Psoas muscle (tissue), 7 donors: ENCODE measurements at regions not wholly inside any gene's neighbourhood (a gene's known extent, or its start where the extent isn't known, plus 50 kb on each side); places are given as distances from the start of the nearest gene placed in this dataset.
"Not testable (repeated sequence)": the region's sequence is repeated elsewhere in the genome, so short reads cannot be mapped to it uniquely, and the experiment has no call there.

Experiments
- ATAC-seq, 4 donors: fragments of 200-7000 bp; cut with Tn5 transposase; one replicate each; pipeline ENCODE4 v1.9.1; 2020; ENCODE audit warnings: moderate library complexity in 3 of 4, mild to moderate bottlenecking in 2 of 4
- DNase-seq, 2 donors: peaks; one replicate each; pipeline ENCODE4 v3.0.0-alpha.2; 2020
- H3K27ac ChIP-seq: fragments of 200-600 bp; one replicate; pipeline ENCODE4 v1.8.0; 2022
- H3K27me3 ChIP-seq, 3 donors: fragments of 200-600 bp in 1 of 3; one replicate each; pipeline versions ENCODE4 v1.6.1 to v1.8.0; 2013 to 2022; ENCODE audit warnings: low read length in 2 of 3, mild to moderate bottlenecking in 2 of 3, moderate library complexity in 1 of 3; ENCODE audit not compliant: insufficient read depth in 3 of 3
- H3K36me3 ChIP-seq, 2 donors: fragments of 200-600 bp in 1 of 2; one replicate each; pipeline versions ENCODE4 v1.6.1 to v1.8.0; 2013 to 2022; ENCODE audit warnings: low read depth in 1 of 2, mild to moderate bottlenecking in 1 of 2, moderate library complexity in 1 of 2; ENCODE audit not compliant: insufficient read depth in 1 of 2
- H3K4me1 ChIP-seq: fragments of 200-600 bp; one replicate; pipeline ENCODE4 v1.8.0; 2022
- H3K4me3 ChIP-seq: fragments of 200-600 bp; one replicate; pipeline ENCODE4 v1.8.0; 2022; ENCODE audit warnings: mild to moderate bottlenecking
- H3K9me3 ChIP-seq: fragments of 200-600 bp; one replicate; pipeline ENCODE4 v1.8.0; 2022
- WGBS, 3 donors: extraction: QIAGEN DNeasy Blood & Tissue Kit; methylation state at CpG; one replicate each; pipeline versions ENCODE4 v1.1.6 to v1.1.7; 2013; 5-methylcytosine and 5-hydroxymethylcytosine counted together
- intact Hi-C, 2 donors: fragments of 100-400 bp; cut with DNase I; formaldehyde crosslinking; loops; one replicate each; pipeline versions ENCODE4 v1.11.0 to v1.14.2; 2022
- TF ChIP-seq, protein P1 (sequence below): fragments of 200-600 bp; IDR thresholded peaks from one replicate; pipeline ENCODE4 v1.8.0; 2022; ENCODE audit warnings: antibody characterized with exemption
- donor health status: healthy with polysubstance abuse.
- donor health status: DM: no; HTN: no; CAD: no; lungs with moderate emphysema.
- donor health status: Bipolar disorder and iron deficiency.
- donor health status: healthy.
- donor health status: DM: yes; HTN: yes; CAD: no.
- donor health status: DM: no; HTN: no; CAD: no.
- donor health status: DM: yes; HTN: yes; CAD: no.

- no peaks in the 10 kb centered on the region for H3K36me3 ChIP-seq
- 9 to 25% (median 20%) methylated on average over 5 of the region's 5 CpGs for WGBS, 3 donors
- peaks cover 0 to 23% (median 8%) of the 10 kb centered on the region in 3 donors for H3K27me3 ChIP-seq
- H3K4me3 ChIP-seq: no peak overlapping the region
- H3K27ac ChIP-seq: no peak overlapping the region
- no peak for DNase-seq
- ATAC-seq: no peak
- H3K9me3 ChIP-seq: no peaks in the 10 kb centered on the region
- H3K4me1 ChIP-seq: no peaks in the 10 kb centered on the region
- intact Hi-C loops: no loop called here
- TF ChIP-seq, protein P1, sequence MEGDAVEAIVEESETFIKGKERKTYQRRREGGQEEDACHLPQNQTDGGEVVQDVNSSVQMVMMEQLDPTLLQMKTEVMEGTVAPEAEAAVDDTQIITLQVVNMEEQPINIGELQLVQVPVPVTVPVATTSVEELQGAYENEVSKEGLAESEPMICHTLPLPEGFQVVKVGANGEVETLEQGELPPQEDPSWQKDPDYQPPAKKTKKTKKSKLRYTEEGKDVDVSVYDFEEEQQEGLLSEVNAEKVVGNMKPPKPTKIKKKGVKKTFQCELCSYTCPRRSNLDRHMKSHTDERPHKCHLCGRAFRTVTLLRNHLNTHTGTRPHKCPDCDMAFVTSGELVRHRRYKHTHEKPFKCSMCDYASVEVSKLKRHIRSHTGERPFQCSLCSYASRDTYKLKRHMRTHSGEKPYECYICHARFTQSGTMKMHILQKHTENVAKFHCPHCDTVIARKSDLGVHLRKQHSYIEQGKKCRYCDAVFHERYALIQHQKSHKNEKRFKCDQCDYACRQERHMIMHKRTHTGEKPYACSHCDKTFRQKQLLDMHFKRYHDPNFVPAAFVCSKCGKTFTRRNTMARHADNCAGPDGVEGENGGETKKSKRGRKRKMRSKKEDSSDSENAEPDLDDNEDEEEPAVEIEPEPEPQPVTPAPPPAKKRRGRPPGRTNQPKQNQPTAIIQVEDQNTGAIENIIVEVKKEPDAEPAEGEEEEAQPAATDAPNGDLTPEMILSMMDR: no peak
These were observed 70.0 kb upstream of the TBXT start for GRCh38 chr6:166237617-166238016.

DNA sequence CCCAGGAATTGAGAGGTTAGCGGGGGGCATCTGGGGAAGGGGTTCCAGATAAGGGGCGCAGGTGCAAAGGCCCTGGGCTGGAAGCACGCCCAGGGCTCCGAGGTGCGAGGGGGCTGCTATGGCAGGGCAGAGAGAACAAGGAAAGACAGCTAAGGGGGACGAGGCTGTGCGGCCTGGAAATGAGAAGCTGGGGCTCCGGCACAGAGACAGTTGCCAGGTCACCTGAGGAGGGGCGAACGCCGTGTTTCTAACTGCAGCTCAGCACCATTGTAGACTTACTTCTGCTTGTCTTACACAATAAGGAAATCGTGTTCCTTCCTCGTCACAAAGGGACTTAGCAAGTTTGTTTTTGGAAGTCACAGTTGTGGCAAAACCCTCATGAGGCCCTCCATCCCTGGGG is 68.9 kb upstream of the TBXT start:
- ATAC-seq (no peak), DNase-seq (no peak)
- H3K9me3 ChIP-seq: no peaks in the 10 kb centered on the region
- H3K27ac ChIP-seq: no peak overlapping the region
- no peaks in the 10 kb centered on the region for H3K4me1 ChIP-seq
- WGBS, 3 donors: 78 to 80% (median 79%) methylated on average over 12 to 13 of the region's 13 CpGs
- no peaks in the 10 kb centered on the region for H3K36me3 ChIP-seq
- TF ChIP-seq, protein P1: no peak
- H3K27me3 ChIP-seq: peaks cover 0 to 13% (median 8%) of the 10 kb centered on the region in 3 donors
- intact Hi-C loops: no loop called here
- no peak overlapping the region for H3K4me3 ChIP-seq

- TF ChIP-seq, protein P1: no peak
- intact Hi-C loops: no loop called here
- DNase-seq (no peak), ATAC-seq (no peak)
- Histone ChIP-seq H3K27ac (no peak overlapping the region), H3K36me3 (no peaks in the 10 kb centered on the region), H3K4me3 (no peak overlapping the region), H3K27me3 (peaks cover 0 to 12% (median 8%) of the 10 kb centered on the region in 3 donors), H3K4me1 (no peaks in the 10 kb centered on the region), H3K9me3 (no peaks in the 10 kb centered on the region)
- 82 to 89% (median 87%) methylated on average over 17 of the region's 17 CpGs for WGBS, 3 donors
These were observed 68.1 kb upstream of the TBXT start for GRCh38 chr6:166235666-166236292.

- H3K4me1 ChIP-seq, DNase-seq, H3K36me3 ChIP-seq, H3K4me3 ChIP-seq, intact Hi-C loops, H3K9me3 ChIP-seq, H3K27ac ChIP-seq, ATAC-seq: not testable (repeated sequence)
- WGBS, 3 donors: 81 to 91% (median 88%) methylated on average over 2 of the region's 2 CpGs
- H3K27me3 ChIP-seq: peaks cover 0 to 36% (median 13%) of the 10 kb centered on the region in 3 donors
These were observed 63.5 kb upstream of the TBXT start for GRCh38 chr6:166231181-166231580.

GRCh38 chr6:166228839-166229528 is 61.3 kb upstream of the TBXT start:
- Histone ChIP-seq H3K36me3 (no peaks in the 10 kb centered on the region), H3K9me3 (no peaks in the 10 kb centered on the region), H3K4me1 (no peaks in the 10 kb centered on the region), H3K4me3 (no peak overlapping the region), H3K27ac (no peak overlapping the region), H3K27me3 (peaks cover 0 to 26% (median 6%) of the 10 kb centered on the region in 3 donors)
- DNase-seq (no peak), ATAC-seq (no peak)
- 22 to 27% (median 23%) methylated on average over 16 of the region's 16 CpGs for WGBS, 3 donors
- intact Hi-C loops: no loop called here
- TF ChIP-seq, protein P1: no peak
